BLaER1 (cell line): ENCODE measurements at regions not wholly inside any gene's neighbourhood (a gene's known extent, or its start where the extent isn't known, plus 50 kb on each side); places are given as distances from the start of the nearest gene placed in this dataset.

Source experiments
- H3K27ac ChIP-seq: shearing (Covaris generic); formaldehyde crosslinking; 2 replicates; pipeline ENCODE4 v1.8.1; 2022
- H3K27me3 ChIP-seq: shearing (Covaris generic); formaldehyde crosslinking; 2 replicates; pipeline ENCODE4 v1.8.1; 2022
- H3K36me3 ChIP-seq: shearing (Covaris generic); formaldehyde crosslinking; 2 replicates; pipeline ENCODE4 v1.8.1; 2022
- H3K4me1 ChIP-seq: shearing (Covaris generic); formaldehyde crosslinking; 2 replicates; pipeline ENCODE4 v1.8.1; 2022
- H3K4me2 ChIP-seq: shearing (Covaris generic); formaldehyde crosslinking; 2 replicates; pipeline ENCODE4 v1.8.1; 2022
- H3K4me3 ChIP-seq: shearing (Covaris generic); formaldehyde crosslinking; 2 replicates; pipeline ENCODE4 v1.8.1; 2022
- H3K9ac ChIP-seq: shearing (Covaris generic); formaldehyde crosslinking; 2 replicates; pipeline ENCODE4 v1.8.1; 2022
- H3K9me3 ChIP-seq: shearing (Covaris generic); formaldehyde crosslinking; 2 replicates; pipeline ENCODE4 v1.8.1; 2022
- H4K20me1 ChIP-seq: shearing (Covaris generic); formaldehyde crosslinking; 2 replicates; pipeline ENCODE4 v1.8.1; 2022
- Cebpa-rat ChIP-seq: shearing (Covaris generic); IDR thresholded peaks from 2 replicates; pipeline ENCODE4 v1.8.1; 2022

DNA sequence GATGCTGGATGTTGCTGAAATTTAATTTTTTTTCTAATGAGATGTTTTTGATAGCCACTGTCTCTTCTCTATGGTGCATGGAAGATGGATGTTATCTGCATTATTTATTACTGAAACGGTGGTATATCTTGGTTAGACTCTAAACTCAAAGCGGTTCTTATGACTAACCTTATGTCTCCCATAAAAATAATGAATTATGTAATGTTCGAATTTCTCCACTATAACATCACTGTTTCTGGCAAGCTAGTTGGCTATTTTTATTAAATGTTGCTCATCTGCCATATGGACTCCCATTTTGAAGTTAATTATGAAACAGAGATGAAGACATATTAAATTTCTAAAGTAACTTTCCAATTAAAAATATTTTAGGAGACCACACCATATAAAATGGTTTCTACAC is 808.6 kb upstream of the ADGRL4 start:
- Histone ChIP-seq H3K4me1 (no peaks in the 10 kb centered on the region), H3K27ac (no peak overlapping the region), H3K36me3 (no peaks in the 10 kb centered on the region), H3K9me3 (no peaks in the 10 kb centered on the region), H4K20me1 (no peaks in the 10 kb centered on the region), H3K27me3 (no peaks in the 10 kb centered on the region), H3K4me2 (no peak overlapping the region), H3K9ac (no peak overlapping the region), H3K4me3 (no peak overlapping the region)
- no peak for TF ChIP-seq Cebpa-rat

DNA sequence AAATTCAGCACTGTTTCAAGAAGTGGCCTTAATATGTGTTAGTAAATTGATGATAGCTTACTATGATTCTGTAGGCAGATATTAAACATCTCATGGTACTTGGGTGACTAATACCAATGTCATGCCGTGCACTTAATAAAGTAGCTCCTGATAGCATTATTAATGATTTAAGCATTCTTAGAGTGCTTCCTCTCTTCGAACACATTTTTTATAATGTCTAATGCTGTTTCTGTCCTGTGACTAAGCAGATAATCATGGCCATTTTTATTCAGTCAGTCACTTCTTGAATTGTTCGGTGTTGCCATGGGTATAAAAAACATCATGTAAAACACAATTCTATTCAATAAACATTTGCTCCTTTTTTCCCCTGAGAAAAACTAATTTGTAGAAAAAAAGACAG is 804.6 kb upstream of the ADGRL4 start:
- peaks cover 5% of the 10 kb centered on the region; the same call in 1 of the 2 replicates for H3K9me3 ChIP-seq
- H3K27me3 ChIP-seq = no peaks in the 10 kb centered on the region
- H4K20me1 ChIP-seq = no peaks in the 10 kb centered on the region
- TF ChIP-seq Cebpa-rat = no peak
- H3K4me3 ChIP-seq = no peak overlapping the region
- H3K27ac ChIP-seq = no peak overlapping the region
- no peaks in the 10 kb centered on the region for H3K36me3 ChIP-seq
- no peaks in the 10 kb centered on the region for H3K4me1 ChIP-seq
- no peak overlapping the region for H3K9ac ChIP-seq
- no peak overlapping the region for H3K4me2 ChIP-seq

DNA sequence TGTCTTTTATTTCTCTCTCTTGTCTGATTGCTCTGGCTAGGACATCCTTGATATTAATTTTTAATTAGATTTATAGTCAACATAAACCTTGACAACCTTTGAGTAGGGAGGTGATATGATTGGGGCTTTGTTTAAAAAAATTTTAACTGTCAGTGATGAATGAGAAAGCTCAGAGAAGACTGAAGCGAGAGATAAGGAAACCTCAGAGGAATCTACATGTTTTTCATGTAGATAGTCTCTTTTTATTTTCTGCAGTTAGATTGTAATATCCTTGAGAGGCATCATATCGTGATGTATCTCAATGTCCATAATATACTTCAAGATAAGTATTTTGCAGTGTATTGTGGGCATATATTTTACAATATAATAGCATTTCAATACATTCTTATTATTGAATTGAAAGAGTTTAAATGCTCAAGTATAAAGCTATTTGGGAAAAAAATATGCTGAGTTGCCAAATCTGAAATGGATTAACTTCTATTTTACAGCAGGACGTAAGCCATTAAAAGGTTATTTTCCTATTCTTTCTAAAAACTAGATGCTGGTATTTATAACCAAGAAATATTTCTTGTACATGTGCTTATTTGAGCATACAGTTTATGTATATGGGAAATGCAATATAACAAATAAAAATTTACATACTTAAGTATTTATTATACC is 802.4 kb upstream of the ADGRL4 start:
- no peak overlapping the region for H3K27ac ChIP-seq
- no peak for TF ChIP-seq Cebpa-rat
- H3K4me1 ChIP-seq = no peaks in the 10 kb centered on the region
- H3K4me2 ChIP-seq = no peak overlapping the region
- H3K9ac ChIP-seq = no peak overlapping the region
- H4K20me1 ChIP-seq = no peaks in the 10 kb centered on the region
- H3K9me3 ChIP-seq = peaks cover 5% of the 10 kb centered on the region; the same call in 1 of the 2 replicates
- no peak overlapping the region for H3K4me3 ChIP-seq
- H3K27me3 ChIP-seq = no peaks in the 10 kb centered on the region
- H3K36me3 ChIP-seq = no peaks in the 10 kb centered on the region

GRCh38 chr1:79807816-79808215 is 801.3 kb upstream of the ADGRL4 start:
- H3K9ac ChIP-seq = no peak overlapping the region
- TF ChIP-seq Cebpa-rat = no peak
- peaks cover 5% of the 10 kb centered on the region; the same call in 1 of the 2 replicates for H3K9me3 ChIP-seq
- H4K20me1 ChIP-seq = no peaks in the 10 kb centered on the region
- no peaks in the 10 kb centered on the region for H3K36me3 ChIP-seq
- no peak overlapping the region for H3K4me3 ChIP-seq
- no peak overlapping the region for H3K4me2 ChIP-seq
- no peaks in the 10 kb centered on the region for H3K4me1 ChIP-seq
- no peaks in the 10 kb centered on the region for H3K27me3 ChIP-seq
- no peak overlapping the region for H3K27ac ChIP-seq

GRCh38 chr1:79797487-79797886 is 791.0 kb upstream of the ADGRL4 start:
- no peak overlapping the region for H3K27ac ChIP-seq
- no peak for TF ChIP-seq Cebpa-rat
- no peak overlapping the region for H3K4me3 ChIP-seq
- H3K4me2 ChIP-seq = no peak overlapping the region
- H3K36me3 ChIP-seq = no peaks in the 10 kb centered on the region
- H3K9ac ChIP-seq = no peak overlapping the region
- no peaks in the 10 kb centered on the region; the same call in 1 of the 2 replicates for H3K9me3 ChIP-seq
- no peaks in the 10 kb centered on the region for H4K20me1 ChIP-seq
- no peaks in the 10 kb centered on the region for H3K4me1 ChIP-seq
- no peaks in the 10 kb centered on the region for H3K27me3 ChIP-seq

DNA sequence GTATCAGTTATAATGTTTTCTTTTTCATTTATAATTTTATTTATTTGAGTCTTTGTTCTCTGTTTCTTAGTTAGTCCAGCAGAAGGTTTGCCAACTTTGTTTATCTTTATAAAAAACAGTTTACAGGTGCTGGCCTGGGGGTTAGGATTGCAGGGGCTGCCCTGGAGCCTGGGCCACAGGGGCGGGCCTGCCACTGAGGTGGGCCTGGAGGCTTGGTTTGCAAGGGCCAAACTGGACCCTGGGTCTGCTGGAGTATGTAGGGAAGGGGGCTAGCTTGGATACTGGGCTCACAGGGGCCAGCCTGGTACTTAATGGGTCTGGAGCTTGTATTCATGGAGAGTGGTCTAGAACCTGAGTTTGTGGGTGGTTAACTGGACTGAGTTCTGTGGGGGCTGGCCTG is 789.9 kb upstream of the ADGRL4 start:
- no peak overlapping the region for H3K4me2 ChIP-seq
- no peak for TF ChIP-seq Cebpa-rat
- no peaks in the 10 kb centered on the region for H3K36me3 ChIP-seq
- no peak overlapping the region for H3K27ac ChIP-seq
- H3K9me3 ChIP-seq = no peaks in the 10 kb centered on the region; the same call in 1 of the 2 replicates
- no peaks in the 10 kb centered on the region for H4K20me1 ChIP-seq
- no peaks in the 10 kb centered on the region for H3K4me1 ChIP-seq
- H3K4me3 ChIP-seq = no peak overlapping the region
- H3K27me3 ChIP-seq = no peaks in the 10 kb centered on the region
- no peak overlapping the region for H3K9ac ChIP-seq

DNA sequence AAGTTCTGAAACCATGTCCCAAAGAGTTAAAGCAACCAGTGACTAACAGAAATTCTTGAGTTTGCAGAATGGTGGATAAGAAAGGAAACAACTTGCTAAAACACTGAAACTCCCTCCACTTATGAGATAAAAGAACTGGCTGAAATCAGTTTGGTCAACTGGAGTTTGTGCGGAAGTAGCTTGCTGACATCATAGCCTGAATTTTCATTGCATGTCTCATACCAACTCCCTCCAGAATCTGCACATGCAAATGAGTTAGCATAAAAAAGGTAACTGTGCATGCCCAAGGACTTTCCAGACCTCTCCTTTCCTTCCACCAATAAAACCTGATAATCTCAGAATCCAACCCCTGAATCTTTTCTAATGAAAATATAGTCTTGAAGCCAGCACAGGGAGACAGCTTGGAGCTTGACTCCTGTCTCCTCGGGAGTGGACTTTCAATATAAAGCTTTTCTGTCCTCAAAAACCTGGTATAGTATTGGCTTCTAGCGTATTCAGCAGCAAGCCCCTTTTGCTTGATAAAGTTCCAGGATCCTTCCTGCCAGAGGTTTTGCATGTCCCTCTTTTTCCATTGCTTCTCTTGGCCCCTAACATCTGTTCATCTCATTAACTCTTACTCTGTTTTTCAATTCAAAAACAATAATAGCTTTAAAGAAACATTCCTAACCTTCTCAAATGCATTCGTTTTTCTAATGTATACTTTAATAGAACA is 785.8 kb upstream of the ADGRL4 start:
- Histone ChIP-seq H3K4me2 (no peak overlapping the region), H3K4me1 (no peaks in the 10 kb centered on the region), H3K9me3 (no peaks in the 10 kb centered on the region; the same call in 1 of the 2 replicates), H3K27me3 (no peaks in the 10 kb centered on the region), H3K27ac (no peak overlapping the region), H3K36me3 (no peaks in the 10 kb centered on the region), H4K20me1 (no peaks in the 10 kb centered on the region), H3K9ac (no peak overlapping the region), H3K4me3 (no peak overlapping the region)
- TF ChIP-seq Cebpa-rat = no peak

GRCh38 chr1:79791488-79792218 is 785.1 kb upstream of the ADGRL4 start:
- H3K36me3 ChIP-seq = no peaks in the 10 kb centered on the region
- TF ChIP-seq Cebpa-rat = no peak
- no peaks in the 10 kb centered on the region for H3K4me1 ChIP-seq
- H3K4me2 ChIP-seq = no peak overlapping the region
- H3K27me3 ChIP-seq = no peaks in the 10 kb centered on the region
- no peaks in the 10 kb centered on the region for H4K20me1 ChIP-seq
- no peaks in the 10 kb centered on the region; the same call in 1 of the 2 replicates for H3K9me3 ChIP-seq
- no peak overlapping the region for H3K4me3 ChIP-seq
- no peak overlapping the region for H3K9ac ChIP-seq
- H3K27ac ChIP-seq = no peak overlapping the region

DNA sequence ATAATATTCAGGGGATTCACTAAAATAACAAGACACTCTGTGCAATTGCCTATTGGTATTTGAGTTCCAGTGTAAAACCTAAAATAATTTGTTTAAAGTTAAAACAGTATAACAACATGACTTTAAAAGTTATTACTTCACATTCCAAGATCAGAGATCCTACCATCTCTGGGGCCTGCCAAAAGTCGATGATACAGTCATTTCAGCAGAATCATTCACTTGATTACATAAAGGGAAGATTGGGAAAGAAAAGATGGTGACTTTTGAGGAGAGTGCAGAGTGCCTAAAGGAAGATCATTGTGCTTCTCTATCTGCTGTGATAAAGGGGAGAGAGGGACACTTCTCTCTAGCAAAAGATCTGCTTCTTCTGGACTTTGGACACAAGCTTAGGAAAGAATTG is 784.4 kb upstream of the ADGRL4 start:
- H3K4me1 ChIP-seq = no peaks in the 10 kb centered on the region
- H3K9ac ChIP-seq = no peak overlapping the region
- H3K4me2 ChIP-seq = no peak overlapping the region
- no peaks in the 10 kb centered on the region for H3K27me3 ChIP-seq
- no peaks in the 10 kb centered on the region; the same call in 1 of the 2 replicates for H3K9me3 ChIP-seq
- H3K36me3 ChIP-seq = no peaks in the 10 kb centered on the region
- TF ChIP-seq Cebpa-rat = no peak
- no peaks in the 10 kb centered on the region for H4K20me1 ChIP-seq
- H3K27ac ChIP-seq = no peak overlapping the region
- no peak overlapping the region for H3K4me3 ChIP-seq

DNA sequence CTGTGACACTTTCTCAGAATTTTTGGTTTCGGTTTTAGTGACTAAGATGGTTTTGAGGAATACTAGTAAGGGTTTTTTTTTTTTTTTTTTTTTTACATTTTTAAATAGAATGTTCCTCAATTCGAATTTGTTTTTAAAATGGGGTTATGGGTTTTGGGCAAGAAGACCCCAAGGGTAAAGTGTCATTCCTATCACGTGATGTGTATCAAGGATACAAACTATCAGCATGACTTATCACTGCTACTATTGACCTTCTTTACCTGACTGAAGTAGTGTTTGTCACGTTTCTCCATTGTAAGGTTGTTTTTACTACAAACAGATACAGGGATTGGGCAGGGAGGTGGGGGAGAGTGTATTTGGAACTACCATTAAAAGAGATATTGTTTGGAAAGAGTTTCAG is 781.1 kb upstream of the ADGRL4 start:
- no peaks in the 10 kb centered on the region for H4K20me1 ChIP-seq
- no peak overlapping the region for H3K4me3 ChIP-seq
- no peak for TF ChIP-seq Cebpa-rat
- no peaks in the 10 kb centered on the region for H3K4me1 ChIP-seq
- H3K4me2 ChIP-seq = no peak overlapping the region
- H3K27ac ChIP-seq = no peak overlapping the region
- no peaks in the 10 kb centered on the region for H3K9me3 ChIP-seq
- no peak overlapping the region for H3K9ac ChIP-seq
- H3K36me3 ChIP-seq = no peaks in the 10 kb centered on the region
- no peaks in the 10 kb centered on the region for H3K27me3 ChIP-seq
